Activated T-cell treated with anti-CD3 and anti-CD28 coated beads for 1 hour (primary cell): ENCODE measurements at regions not wholly inside any gene's neighbourhood (a gene's known extent, or its start where the extent isn't known, plus 50 kb on each side); places are given as distances from the start of the nearest gene placed in this dataset.
"Not testable (repeated sequence)": the region's sequence is repeated elsewhere in the genome, so short reads cannot be mapped to it uniquely, and the experiment has no call there.

Source experiments
- DNase-seq: peaks from one replicate; pipeline ENCODE4 v3.0.0-alpha.2; 2020; ENCODE audit warnings: low read depth

DNA sequence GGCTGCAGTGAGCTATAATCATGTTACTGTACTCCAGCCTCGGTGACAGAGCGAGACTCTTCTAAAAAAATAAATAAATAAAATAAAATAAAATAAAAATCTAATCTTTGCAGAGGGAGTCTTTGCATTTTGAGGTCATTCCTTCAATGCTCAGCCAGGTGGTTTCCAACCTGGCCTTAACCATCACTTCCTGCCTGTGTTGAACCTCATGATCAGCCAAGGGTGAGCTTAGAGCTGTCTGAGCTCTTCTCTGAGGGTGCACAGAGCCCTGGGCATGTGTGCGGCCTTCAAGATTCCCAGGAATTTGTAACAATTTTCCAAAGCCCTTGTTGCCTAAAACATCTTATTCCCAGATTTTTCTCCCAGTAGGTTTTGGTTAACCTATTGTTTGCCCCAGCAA is 94.3 kb downstream of the KCNJ12 start:
- not testable (repeated sequence) for DNase-seq

DNA sequence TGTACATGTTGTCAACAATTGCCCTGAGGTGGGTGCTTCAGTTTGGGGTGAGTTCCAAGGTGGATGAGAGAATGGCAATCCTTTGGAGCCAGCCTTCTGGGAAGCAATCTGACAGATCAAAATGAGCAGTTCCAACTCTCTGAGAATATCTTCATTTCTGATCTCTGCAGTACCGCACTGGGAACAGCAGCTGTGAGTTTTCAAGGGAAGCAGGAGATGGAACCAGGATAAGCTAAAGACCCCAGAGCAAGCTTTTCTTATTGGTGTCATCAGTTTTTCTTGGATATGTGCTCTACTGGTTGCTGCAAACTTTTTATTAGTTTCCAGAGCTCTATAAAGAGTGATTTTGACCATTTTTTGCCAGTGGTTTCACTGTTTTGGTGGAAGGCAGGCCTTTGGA is 94.7 kb downstream of the KCNJ12 start:
- no peak for DNase-seq

DNA sequence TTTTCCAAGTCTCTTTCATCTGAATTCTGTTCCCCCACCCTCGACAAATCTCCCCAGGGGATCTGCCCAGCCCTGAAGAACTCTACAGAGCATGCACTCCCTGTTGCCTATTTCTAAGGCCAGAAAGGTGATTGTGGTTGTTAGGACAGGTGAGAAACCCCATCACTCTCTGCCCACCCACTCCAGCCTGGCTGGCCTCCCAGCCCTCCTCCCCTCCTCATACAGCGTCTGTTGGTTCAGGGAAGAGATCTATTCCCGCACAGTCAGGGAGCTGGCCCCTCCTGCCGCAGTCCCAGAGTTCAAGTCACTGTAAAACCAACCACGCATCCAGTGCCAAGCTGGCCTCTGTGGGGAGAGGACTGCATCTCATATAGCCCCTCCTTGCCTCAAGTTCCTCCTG is 98.7 kb downstream of the KCNJ12 start:
- DNase-seq, result no peak

DNA sequence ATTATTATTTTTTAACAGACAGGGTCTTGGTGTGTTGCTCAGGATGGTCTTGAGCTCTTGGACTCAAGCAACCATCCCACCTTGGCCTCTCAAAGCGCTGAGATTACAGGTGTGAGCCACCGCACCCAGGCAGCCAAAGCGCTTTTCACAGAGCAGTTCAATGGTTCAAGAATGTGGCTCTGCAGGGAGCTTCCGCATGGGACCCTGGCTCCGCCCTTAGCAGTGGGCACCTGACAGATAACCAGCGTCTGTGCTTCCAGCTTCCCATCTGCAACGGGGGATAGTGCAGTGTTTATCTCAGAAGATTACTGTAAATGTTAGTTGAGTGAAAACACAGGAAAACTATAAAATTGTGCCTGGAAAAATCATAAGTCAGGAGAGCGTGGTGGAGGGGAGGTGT is 99.4 kb downstream of the KCNJ12 start:
- no peak for DNase-seq

DNA sequence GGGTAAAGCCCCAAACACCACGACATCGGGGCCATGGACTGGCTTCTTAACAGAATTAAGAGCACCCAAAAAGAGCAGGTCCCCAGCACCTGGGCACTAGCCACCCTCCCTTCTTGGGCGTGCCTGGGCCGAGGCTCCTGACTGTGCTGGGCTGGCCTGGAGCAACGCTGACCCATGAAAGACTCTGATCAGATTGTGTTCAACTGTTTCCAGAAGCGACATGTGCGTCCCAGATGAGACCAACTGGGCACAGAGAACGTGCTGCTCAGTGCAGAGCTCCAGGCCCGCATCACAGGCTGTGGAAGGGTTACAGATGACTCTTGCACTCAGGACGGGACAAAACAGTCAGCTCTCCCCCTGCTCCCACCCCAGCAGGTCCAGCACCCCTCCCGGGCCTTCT is 100.7 kb downstream of the KCNJ12 start:
- no peak for DNase-seq

DNA sequence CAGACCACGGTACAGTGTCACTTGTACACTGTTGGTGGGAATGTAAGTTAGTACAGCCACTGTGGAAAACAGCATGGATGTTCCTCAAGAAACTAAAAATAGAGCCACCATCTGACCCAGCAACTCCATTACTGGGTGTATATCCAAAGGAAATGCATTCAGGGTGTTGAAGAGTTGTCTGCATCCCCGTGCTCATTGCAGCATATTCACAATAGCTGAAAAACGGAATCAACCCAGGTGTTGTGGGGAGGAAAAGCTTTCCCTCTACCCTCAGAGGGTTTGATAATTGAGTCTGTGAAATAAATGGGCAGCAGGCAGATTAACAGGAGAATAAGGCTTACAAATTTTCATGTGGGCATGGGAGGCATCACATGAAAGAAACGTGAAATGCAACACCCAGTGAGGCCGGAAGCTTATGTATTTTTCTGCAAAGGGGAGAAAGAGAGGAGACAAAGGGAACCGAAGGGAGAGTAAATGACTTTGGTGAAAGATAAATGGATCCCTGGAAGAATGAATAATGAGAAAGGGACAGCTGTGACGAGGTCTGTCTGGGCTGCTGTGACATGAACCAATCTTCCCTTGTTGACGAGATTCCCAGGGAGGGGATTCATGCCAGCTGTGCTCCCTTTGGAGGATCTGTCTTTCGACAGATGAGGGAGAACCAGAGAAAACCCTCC is 106.2 kb downstream of the KCNJ12 start:
- DNase-seq, result no peak

DNA sequence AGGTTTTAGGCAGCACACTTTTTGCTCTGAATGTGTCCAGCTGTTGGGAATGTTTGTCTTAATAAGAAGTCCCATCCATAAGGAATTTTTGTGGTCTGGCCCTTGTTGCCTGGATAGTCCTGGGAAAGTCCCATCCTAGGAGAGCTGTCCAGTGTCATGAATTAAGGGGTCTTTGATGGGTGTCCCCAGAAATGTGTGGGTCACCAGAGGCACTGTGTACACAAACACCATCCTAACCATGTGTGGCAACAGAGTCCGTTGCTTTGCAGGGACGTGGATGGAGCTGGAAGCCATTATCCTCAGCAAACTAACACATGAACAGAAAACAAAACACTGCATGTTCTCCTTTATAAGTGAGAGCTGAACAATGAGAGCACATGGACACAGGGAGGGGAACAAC is 111.9 kb downstream of the KCNJ12 start:
- not testable (repeated sequence) for DNase-seq

DNA sequence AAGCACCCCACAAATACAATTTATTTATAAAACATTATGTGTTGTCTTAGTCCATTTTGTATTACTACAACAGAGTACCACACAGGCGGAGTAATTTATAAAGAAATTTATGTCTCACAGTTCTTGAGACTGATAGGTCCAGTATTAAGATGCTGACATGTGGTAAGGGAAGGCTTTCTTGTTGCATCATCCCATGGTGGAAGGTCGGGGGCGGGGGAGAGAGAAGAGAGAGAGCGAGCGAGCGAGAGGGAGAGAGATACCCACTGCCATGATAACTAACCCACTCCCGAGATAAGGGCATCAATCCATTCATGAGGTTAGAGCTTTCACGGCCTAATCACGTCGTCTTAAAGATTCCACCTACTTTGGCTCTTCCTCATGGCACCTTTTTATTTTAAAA is 117.8 kb downstream of the KCNJ12 start:
- no peak for DNase-seq

DNA sequence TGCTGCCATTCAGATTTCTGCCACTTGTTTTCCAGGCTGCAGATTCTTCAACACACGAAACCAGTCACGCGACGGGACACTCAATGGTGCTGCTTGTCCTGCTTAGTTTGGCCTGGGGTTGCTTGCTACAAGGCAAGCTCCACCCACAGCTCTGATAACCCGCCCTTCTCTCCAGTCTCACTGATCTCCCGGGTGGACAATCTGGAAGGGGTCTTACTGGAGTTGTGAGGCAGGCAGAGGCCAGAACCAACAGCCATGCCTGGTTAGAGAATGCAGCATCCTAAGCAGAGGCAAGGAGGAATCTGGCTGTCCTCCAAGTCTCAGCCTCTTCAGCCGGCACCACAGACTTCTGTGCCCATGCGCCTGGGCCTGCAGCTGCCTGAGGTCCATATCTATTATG is 119.1 kb downstream of the KCNJ12 start:
- no peak for DNase-seq

DNA sequence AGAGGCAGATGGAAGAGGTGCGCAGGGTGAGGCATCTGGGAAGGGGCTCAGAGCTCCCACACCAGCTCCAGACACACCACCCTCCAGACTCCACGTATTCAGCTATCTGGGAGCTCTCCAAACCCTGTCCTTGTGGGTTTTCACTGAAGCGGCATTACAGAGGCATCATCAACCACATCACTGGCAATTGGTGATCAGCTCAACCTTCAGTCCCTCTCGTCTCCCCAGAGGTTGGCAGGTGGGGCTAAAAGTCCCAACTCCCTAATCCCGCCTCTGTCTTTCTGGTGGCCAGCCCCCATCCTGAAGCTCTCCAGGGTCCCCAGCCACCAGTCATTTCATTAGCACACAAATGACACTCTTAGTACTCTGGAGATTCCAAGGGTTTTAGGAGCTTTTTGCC is 123.9 kb downstream of the KCNJ12 start:
- no peak for DNase-seq

DNA sequence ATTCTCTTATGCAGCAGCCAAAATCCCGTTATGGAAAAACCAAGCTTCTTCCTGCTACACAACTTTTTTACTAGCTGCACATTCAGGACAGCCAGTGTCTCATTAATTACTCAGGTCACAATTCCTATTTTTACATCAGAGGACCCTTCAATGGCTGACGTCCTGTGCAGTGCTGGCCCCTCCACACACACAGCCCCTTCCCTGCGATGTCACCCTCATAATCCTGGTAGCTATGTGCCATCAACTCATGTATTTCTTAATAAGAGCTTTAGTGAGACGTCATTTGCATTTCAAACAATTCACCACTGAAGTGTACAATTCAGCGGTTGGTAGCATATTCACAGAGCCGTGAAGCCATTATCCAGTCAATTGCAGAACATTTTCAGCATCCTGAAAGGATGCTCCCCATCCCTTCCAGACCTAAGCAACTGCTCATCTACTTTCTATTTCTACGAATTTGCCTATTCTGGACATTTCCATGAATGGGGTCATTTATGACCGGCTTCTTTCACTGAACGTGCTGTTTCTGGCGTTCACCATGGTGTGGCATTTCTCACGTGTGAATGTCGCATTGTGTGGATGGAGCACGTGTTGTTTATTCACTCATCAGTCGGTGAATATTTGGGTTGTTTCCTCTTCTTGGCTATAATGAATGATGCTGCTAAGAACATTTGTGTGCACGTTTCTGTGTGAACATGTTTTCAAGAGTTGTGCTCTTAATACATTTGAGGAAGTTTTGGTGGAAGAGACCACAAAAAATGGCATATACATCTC is 126.0 kb downstream of the KCNJ12 start:
- not testable (repeated sequence) for DNase-seq

DNA sequence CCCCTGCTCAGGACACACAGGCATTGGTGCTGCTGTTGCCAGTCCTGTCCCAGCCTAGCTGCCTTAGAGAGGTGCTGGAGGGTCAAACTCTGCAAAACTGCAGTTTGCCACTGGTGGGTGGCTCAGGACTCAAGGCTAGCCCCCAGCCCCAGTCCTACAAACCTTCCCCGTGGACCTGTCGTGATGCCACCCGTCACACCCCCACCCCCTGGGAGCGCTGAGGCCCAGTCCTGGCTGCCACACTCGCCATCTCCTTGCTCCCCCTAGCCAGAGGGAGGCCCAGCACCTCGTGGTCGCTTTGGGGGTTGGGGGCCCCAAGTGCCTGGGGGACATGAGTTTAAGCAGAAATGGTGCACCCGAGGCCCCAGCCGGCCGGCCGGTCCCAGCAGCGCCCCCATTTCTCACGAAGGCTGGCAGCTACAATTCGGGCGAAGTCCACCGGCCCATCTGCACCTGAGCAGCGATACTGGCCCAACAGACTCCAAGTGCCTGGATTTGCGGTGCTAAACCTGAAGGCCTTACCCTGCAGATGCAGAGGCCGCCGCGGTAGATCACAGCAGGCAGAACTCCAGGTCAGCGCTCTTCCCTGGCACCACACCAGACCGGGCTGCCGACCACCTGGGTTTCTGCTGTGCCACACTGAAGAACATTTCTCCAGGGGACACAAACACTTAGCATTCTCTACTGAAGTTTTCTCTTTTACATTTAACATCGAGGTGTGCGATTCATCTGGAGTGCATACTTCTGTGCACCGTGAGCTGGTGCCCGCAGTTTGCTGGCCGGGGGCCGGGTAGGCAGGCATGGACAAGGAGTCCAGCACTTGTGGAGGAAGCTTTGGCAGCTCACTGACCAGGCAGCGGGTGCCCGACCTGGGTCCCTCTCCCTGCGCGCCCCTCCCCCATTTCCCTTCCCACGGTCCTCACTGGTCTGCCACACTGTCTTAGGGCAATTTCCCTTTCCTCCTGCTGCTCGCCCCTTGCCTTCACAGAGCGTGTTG is 130.0 kb downstream of the KCNJ12 start:
- no peak for DNase-seq

DNA sequence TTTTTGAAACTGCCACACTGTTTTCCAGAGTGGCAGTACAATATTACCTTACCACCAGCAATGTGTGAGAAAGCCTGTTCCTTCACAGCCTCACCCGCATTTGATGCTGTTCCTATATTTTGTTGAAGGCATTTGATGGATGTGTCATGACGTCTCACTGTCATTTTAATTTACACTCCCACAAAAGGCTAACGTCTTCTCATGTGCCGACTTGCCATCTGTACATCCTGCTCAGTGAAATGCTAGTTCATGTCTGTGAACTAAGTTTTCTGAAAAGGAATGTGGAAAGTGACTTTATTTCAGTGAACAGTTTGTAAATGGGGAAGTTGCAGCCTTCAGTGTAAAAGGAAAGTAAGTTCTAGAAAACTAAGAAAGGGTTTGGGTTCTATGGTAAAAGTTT is 131.6 kb downstream of the KCNJ12 start:
- not testable (repeated sequence) for DNase-seq

DNA sequence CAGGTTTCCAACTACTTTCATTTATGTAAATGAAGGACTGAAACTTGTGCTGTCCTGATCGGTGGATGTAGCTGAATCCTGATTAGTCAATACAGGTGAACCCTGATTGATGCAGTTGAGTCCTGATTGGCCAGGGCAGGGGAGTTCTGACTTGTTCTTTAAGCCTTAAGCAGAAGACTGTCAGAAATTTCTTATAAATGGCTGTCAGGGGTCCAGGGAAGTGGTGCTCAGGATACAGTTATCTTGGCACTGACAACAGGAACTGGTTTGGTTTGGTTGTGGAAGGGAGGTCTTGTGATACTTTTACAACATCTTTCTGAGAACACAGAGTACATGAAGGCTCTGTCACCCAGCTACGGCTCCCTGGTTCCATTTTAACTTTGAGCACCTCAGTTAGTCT is 132.1 kb downstream of the KCNJ12 start:
- no peak for DNase-seq

DNA sequence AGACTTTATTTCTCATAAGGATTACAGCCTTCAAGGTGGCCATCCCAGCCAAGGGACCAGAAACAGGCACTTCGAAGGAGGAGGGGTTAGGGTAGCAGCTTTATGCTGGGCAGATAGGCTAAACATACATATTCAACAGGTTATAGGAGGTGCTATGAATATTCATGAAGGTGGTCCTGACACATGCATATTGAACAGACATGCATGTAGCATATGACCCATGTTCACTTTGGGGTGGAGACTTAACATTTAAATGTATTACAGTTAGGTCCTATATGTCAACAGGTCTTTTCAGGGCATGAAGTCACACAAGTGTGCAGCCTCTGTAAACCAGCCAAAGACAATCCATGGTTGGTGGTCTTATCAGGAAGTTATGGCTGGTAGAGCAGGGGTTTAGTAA is 133.2 kb downstream of the KCNJ12 start:
- DNase-seq, result not testable (repeated sequence)

DNA sequence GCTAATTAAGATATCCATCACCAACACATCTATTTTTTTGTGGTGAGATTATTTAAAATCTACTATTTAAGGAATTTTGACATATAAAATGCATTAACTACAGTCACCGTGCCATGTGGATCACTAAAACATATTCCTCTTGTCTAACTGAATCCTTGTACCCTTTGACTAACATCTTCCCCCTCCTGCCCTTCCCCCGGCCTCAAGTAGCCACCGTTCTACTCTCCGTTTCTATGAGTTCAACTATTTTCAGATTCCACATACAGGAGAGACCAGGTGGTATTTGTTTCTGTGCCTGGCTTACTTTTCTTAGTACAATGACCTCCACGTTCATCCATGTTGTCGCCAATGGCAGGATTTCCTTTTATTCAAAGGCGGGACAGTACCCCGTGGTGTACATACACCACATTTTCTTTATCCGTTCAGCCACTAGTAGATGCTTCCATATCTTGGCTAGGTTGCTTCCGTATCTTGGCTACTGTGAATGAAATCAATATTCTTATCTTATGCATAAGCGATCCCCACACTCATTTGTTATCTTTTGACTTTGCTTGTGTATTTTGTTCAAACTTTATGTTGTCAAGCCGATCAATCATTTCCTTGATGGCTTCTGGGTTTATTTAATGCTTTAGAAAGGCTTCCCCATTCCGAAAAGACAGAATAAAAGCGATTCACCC is 134.7 kb downstream of the KCNJ12 start:
- DNase-seq, result no peak

DNA sequence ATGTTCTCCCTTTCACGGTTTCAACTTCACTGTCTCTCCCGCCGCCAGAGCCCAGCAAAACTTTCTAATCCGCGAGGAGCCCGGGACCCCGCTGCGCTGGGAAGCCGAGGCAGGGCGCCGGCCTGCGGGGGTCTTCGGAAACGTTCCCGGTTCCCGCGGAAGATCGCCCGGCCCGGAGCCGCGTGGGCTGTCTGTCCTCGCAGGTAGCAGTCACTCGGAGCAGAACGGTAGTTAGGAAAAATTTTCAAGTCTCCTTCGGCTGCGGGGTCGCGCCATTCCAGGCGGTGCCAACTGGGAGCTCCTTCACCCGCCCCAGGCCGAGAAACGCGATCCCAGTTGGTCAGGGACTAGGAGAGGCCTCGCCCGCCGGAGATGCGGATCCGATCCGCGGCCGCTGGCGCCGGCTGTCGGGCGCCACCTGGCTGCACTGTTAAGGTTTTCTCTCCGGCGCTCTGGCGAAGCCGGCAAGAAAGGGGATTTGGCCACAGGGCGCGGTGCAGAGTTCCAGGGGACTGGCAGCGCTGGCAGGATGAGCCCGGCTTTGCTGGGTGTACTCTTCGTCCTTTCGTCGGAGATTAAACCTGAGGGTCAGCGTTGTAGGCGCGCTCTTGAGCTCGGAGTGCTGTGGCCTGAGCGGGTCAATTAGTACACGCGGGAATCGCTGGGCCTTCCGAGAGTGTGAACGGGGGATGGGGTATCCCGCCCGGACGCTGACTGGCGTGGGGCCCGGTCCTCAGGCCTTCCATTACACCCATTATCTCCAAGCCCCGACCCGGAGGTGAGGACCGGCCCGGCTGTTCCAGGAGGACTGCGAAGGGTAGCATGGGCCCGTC is 135.4 kb downstream of the KCNJ12 start:
- DNase-seq, result peak; percentile 55

DNA sequence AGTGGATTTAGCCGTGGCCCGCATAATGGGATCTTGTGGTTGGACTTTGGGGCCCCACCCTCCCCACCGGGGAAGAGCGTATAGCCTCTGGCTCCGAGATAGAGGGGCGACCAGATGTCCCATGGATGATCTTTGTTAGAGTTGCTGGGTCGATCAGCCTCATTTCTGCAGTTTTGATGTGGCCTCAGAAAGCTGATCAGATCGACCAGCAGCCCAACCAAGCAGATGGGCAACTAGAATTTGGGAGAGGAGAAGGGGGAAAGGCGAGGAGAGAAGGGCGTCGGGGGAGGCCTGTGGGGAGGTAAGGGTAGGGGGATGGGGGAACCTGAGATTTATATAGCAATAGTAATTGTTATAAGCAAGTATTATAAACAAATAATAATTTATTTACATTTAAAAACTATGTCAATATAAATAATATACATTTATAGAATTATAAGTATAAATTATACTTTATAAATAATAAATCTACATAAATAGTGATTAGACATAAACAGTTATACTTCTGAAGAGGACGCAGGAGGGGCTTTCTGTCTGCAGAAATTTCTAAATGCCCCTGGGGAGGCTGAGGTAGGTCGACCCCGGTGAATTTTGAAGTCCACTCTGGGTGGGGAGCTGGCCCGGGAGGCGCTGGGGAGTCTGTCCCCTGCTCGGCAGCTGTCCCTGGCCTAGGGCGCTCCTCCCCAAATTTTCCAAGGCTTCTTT is 136.3 kb downstream of the KCNJ12 start:
- DNase-seq, result no peak

DNA sequence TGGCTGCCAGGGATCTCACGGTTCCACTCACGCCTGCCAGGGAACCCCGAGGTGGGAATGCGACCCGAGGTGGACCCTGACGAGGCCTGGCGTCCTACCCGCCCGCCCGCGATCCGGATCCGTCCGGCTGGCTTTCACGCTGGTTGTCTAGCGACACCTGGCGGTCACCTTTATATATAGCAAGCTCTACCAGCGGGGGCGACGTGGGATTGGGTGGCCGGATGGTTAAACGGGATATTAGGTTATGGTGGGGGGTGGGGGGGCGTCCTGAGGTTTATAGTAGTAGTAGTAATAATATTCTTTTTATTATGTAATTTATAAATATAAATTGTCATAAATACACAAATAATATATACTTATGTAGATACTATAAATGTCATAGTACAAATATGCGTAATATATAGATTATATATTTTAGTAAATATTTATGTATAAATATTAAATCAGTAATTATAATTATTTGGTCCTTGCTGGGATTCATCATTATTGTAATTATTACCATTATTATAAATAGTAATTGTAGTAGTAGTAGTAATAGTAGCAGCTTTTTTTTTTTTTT is 136.9 kb downstream of the KCNJ12 start:
- peak; percentile 74 for DNase-seq

DNA sequence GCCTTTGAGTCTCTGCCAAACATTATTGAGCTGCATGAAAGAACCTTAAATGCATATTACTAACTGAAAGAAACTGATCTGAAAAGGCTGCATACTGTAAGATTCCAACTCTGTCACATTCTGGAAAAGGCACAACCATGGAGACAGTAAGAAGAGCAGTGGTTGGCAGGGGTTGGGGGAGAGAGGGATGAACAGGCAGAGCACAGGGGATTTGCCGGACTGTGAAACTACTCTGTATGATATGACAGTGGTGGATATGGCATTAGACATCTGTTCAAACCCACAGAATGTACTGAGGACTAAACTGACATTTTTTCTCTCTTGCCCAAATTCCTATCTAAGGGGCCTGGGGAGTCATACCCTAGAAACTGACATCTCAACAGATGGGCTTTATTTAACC is 138.4 kb downstream of the KCNJ12 start:
- not testable (repeated sequence) for DNase-seq
